ENCODE measurements at regions not wholly inside any gene's neighbourhood (a gene's known extent, or its start where the extent isn't known, plus 50 kb on each side); places are given as distances from the start of the nearest gene placed in this dataset.

DNA sequence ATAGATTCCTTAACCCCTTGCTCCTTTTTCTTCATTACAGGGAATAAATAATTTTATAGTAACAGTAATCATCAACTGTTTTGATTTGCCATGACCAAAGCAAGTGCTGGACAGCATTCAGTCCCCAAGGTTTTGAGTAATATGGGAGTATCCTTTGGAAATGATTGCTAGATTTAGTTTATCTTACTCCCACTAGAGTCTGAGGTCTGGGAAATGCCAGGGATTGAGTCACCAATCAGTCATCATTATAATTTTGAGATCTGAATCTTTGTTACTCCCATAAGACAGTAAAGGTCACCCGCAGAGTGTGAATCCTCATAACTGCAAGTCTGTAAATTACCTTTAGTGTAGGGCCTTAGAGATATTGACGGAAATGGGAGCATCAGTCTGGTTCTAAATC, 133.7 kb upstream of the SEMA3E start:
- DNase-seq (ENCODE audit: low spot score) = no peak
- in situ Hi-C loops (cut with HindIII; ENCODE audit: extremely low pct_ligation_motif_present, low pct_unique_long_range_greater_than_20kb) (no loop called here), intact Hi-C loops (cut with micrococcal nuclease; ENCODE audit: unreplicated experiment) (no loop called here)
- 14% methylated on average over 2 of the region's 2 CpGs for WGBS (ENCODE audit: low lambda C conversion rate)
- Histone ChIP-seq H2AFZ (ENCODE audit: low read length) (no peak overlapping the region), H3K9ac (ENCODE audit: insufficient read depth, low read depth, low read length) (no peak overlapping the region), H3K4me1 (ENCODE audit: insufficient read depth, low read length) (no peaks in the 10 kb centered on the region), H3K4me2 (ENCODE audit: low read depth, low read length) (no peak overlapping the region), H3K36me3 (replicated peaks in 1 of 2; ENCODE audit: control insufficient read depth in 1 of 2, insufficient read depth in 2 of 2, low read length in 2 of 2) (no peaks in the 10 kb centered on the region), H3K9me3 (ENCODE audit: low read length) (no peaks in the 10 kb centered on the region), H4K20me1 (ENCODE audit: insufficient read depth, low read length) (no peaks in the 10 kb centered on the region), H3K27ac (ENCODE audit: extremely low read length, insufficient read depth, low read length) (no peak overlapping the region), H3K79me2 (ENCODE audit: insufficient read depth, low read length) (no peaks in the 10 kb centered on the region), H3K27me3 (ENCODE audit: control insufficient read depth in 1 of 2, insufficient read depth in 2 of 2, low read length in 2 of 2) (0 out of 5 replicates have a peak, but pooled peaks cover 0 to 1% of the 10 kb centered on the region in 2 experiments), H3K4me3 (replicated peaks in 1 of 3; ENCODE audit: insufficient read depth in 1 of 3, low read depth in 2 of 3, low read length in 3 of 3) (no peak overlapping the region)
- POLR2A ChIA-PET = no interaction called here
- no peak for FAIRE-seq
- ATAC-seq = no peak
- BruUV-seq (replicated peaks) = no TSS peak
- CTCF ChIA-PET (ENCODE audit: low intra/inter-chr PET ratio, low total read pairs) = no interaction called here
- no peak for TF ChIP-seq FOXO1 (CRISPR knock-in tag; IDR thresholded peaks at IDR 0.05)
- no peak for TF ChIP-seq DMAP1 (CRISPR knock-in tag; IDR thresholded peaks at IDR 0.05)
- no peak for TF ChIP-seq ZNF703 (CRISPR knock-in tag; IDR thresholded peaks at IDR 0.05; ENCODE audit: borderline replicate concordance)
- TF ChIP-seq ZSCAN31 (CRISPR knock-in tag; IDR thresholded peaks at IDR 0.05; ENCODE audit: low read depth) = no peak
- no peak for TF ChIP-seq ZBTB3 (CRISPR knock-in tag; IDR thresholded peaks at IDR 0.05; ENCODE audit: borderline replicate concordance, low read depth)

DNA sequence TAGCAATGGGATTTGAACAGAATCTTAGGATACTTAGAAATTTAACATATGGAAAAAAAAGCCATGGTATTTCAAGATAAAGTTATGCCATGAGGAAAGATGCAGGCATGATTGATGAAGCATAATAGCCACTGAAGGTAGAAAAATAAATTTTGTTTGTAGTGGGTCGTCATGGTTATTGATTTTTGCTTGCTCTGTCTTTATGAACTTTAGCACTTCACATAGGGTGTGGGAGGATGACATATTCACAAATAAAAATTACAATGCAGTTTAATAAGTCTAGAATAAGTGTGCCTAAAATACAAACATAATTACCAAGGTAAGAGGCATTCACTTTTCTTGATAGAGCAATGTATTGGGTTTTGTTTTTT, 129.1 kb upstream of the SEMA3E start:
- ChIA-PET CTCF (ENCODE audit: low intra/inter-chr PET ratio, low total read pairs) (no interaction called here), POLR2A (no interaction called here)
- H3K36me3 ChIP-seq (replicated peaks in 1 of 2; ENCODE audit: control insufficient read depth in 1 of 2, insufficient read depth in 2 of 2, low read length in 2 of 2) = no peaks in the 10 kb centered on the region
- H3K27ac ChIP-seq (ENCODE audit: extremely low read length, insufficient read depth, low read length) = no peak overlapping the region
- H4K20me1 ChIP-seq (ENCODE audit: insufficient read depth, low read length) = no peaks in the 10 kb centered on the region
- intact Hi-C loops (cut with micrococcal nuclease; ENCODE audit: unreplicated experiment) (no loop called here), in situ Hi-C loops (cut with HindIII; ENCODE audit: extremely low pct_ligation_motif_present, low pct_unique_long_range_greater_than_20kb) (no loop called here)
- WGBS (ENCODE audit: low lambda C conversion rate) = 3% methylated on average over 1 of the region's 1 CpG
- no peak for FAIRE-seq
- no peak for DNase-seq (ENCODE audit: low spot score)
- H3K27me3 ChIP-seq (ENCODE audit: control insufficient read depth in 1 of 2, insufficient read depth in 2 of 2, low read length in 2 of 2) = no peaks in the 10 kb centered on the region
- H3K9ac ChIP-seq (ENCODE audit: insufficient read depth, low read depth, low read length) = no peak overlapping the region
- no peaks in the 10 kb centered on the region for H3K79me2 ChIP-seq (ENCODE audit: insufficient read depth, low read length)
- BruUV-seq (replicated peaks) = no TSS peak
- no peak overlapping the region for H3K4me2 ChIP-seq (ENCODE audit: low read depth, low read length)
- H3K9me3 ChIP-seq (ENCODE audit: low read length) = no peaks in the 10 kb centered on the region
- no peaks in the 10 kb centered on the region for H3K4me1 ChIP-seq (ENCODE audit: insufficient read depth, low read length)
- H2AFZ ChIP-seq (ENCODE audit: low read length) = no peak overlapping the region
- no peak for ATAC-seq
- H3K4me3 ChIP-seq (replicated peaks in 1 of 3; ENCODE audit: insufficient read depth in 1 of 3, low read depth in 2 of 3, low read length in 3 of 3) = no peak overlapping the region
- TF ChIP-seq ZSCAN30 (CRISPR knock-in tag; IDR thresholded peaks at IDR 0.05) (no peak), ARNT (IDR thresholded peaks at IDR 0.05) (no peak), RNF2 (conservative IDR thresholded peaks at IDR 0.05; ENCODE audit: low read depth) (no peak), U2AF2 (IDR thresholded peaks at IDR 0.05; ENCODE audit: low read depth, low read length) (no peak), ZNF451 (CRISPR knock-in tag; IDR thresholded peaks at IDR 0.05) (no peak), AKNA (CRISPR knock-in tag; IDR thresholded peaks at IDR 0.05; ENCODE audit: borderline replicate concordance) (no peak)
- TF ChIP-seq, protein P1, sequence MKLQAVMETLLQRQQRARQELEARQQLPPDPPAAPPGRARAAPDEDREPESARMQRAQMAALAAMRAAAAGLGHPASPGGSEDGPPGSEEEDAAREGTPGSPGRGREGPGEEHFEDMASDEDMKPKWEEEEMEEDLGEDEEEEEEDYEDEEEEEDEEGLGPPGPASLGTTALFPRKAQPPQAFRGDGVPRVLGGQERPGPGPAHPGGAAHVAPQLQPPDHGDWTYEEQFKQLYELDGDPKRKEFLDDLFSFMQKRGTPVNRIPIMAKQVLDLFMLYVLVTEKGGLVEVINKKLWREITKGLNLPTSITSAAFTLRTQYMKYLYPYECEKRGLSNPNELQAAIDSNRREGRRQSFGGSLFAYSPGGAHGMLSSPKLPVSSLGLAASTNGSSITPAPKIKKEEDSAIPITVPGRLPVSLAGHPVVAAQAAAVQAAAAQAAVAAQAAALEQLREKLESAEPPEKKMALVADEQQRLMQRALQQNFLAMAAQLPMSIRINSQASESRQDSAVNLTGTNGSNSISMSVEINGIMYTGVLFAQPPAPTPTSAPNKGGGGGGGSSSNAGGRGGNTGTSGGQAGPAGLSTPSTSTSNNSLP (IDR thresholded peaks at IDR 0.05; ENCODE audit: low read depth, low read length) = no peak
- TF ChIP-seq, protein P2, sequence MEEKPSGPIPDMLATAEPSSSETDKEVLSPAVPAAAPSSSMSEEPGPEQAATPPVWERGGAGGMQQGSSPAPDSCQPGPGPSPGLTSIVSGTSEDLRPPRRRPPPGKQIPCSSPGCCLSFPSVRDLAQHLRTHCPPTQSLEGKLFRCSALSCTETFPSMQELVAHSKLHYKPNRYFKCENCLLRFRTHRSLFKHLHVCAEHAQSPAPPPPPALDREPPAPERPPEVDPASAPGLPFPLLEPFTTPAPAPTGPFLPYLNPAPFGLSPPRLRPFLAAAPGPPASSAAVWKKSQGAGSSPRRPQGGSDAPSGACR (CRISPR knock-in tag; IDR thresholded peaks at IDR 0.05) = no peak

Data from HepG2 (cell line).